H1 (cell line): ENCODE measurements at regions not wholly inside any gene's neighbourhood (a gene's known extent, or its start where the extent isn't known, plus 50 kb on each side); places are given as distances from the start of the nearest gene placed in this dataset.

Source experiments
- CTCF ChIA-PET: fragments of 300-600 bp; sonication (Branson Sonifier 250); formaldehyde crosslinking; loops from one replicate; lab custom pipeline; 2021; ENCODE audit not compliant: partially characterized antibody; lab: Charles Lee
- POLR2A ChIA-PET: fragments of 300-600 bp; sonication (Branson Sonifier 250); formaldehyde crosslinking; loops from one replicate; lab custom pipeline; 2021; ENCODE audit warnings: inconsistent platforms; ENCODE audit not compliant: partially characterized antibody; lab: Charles Lee
- DNase-seq, 2 experiments: peaks; one replicate each; pipeline versions ENCODE4 v3.0.0 to v3.0.0-alpha.2; 2010 to 2022; ENCODE audit warnings: low spot score in 2 of 2, low read depth in 1 of 2, mixed read lengths in 1 of 2
- FAIRE-seq: peaks from 2 replicates; lab custom pipeline; 2011; peaks lifted over from hg19 to GRCh38; lab: Jason Lieb, UNC
- H2AFZ ChIP-seq: 2 replicates; pipeline ENCODE4 v1.8.1; 2012; ENCODE audit warnings: low read length, inconsistent platforms
- H2AK5ac ChIP-seq: 2 replicates; pipeline ENCODE4 v1.6.1; 2013; ENCODE audit warnings: low read depth, low read length
- H2BK120ac ChIP-seq: replicated peaks from 2 replicates; pipeline ENCODE3; 2013; ENCODE audit warnings: low read depth, low read length, inconsistent platforms
- H2BK12ac ChIP-seq: 2 replicates; pipeline ENCODE4 v1.6.1; 2013; ENCODE audit warnings: low read depth, low read length
- H2BK15ac ChIP-seq: 2 replicates; pipeline ENCODE4 v1.6.1; 2013; ENCODE audit warnings: low read length
- H2BK20ac ChIP-seq: 2 replicates; pipeline ENCODE4 v1.6.1; 2013; ENCODE audit warnings: low read length
- H2BK5ac ChIP-seq: 2 replicates; pipeline ENCODE4 v1.6.1; 2013; ENCODE audit warnings: low read depth, low read length
- H3K14ac ChIP-seq: 2 replicates; pipeline ENCODE4 v1.6.1; 2013; ENCODE audit warnings: inconsistent platforms; ENCODE audit not compliant: insufficient read length
- H3K18ac ChIP-seq: 2 replicates; pipeline ENCODE4 v1.6.1; 2013; ENCODE audit warnings: low read length; ENCODE audit errors: extremely low read depth
- H3K23ac ChIP-seq: 2 replicates; pipeline ENCODE4 v1.6.1; 2013; ENCODE audit warnings: inconsistent platforms; ENCODE audit not compliant: insufficient read length
- H3K23me2 ChIP-seq: 2 replicates; pipeline ENCODE4 v1.6.1; 2013; ENCODE audit warnings: low read depth, low read length
- H3K27ac ChIP-seq: 2 replicates; pipeline ENCODE4 v1.6.1; 2011; ENCODE audit warnings: low read depth, low read length, inconsistent platforms
- H3K27me3 ChIP-seq, 4 experiments: replicated peaks in 1 of 4; 1 replicate in 1 of 4; 2 replicates in 3 of 4; pipeline versions ENCODE4 v1.6.1 to v1.8.1; 2011 to 2013; ENCODE audit warnings: low read length in 3 of 4, mild to moderate bottlenecking in 3 of 4, inconsistent platforms in 2 of 4, mixed read lengths in 2 of 4, moderate library complexity in 1 of 4; ENCODE audit not compliant: control insufficient read depth in 3 of 4, insufficient read depth in 3 of 4; ENCODE audit errors: extremely low read depth in 1 of 4
- H3K36me3 ChIP-seq, 4 experiments: 2 replicates each; pipeline versions ENCODE4 v1.6.1 to v1.8.1; 2011 to 2013; ENCODE audit warnings: mild to moderate bottlenecking in 4 of 4, low read length in 3 of 4, moderate library complexity in 2 of 4, control low read depth in 1 of 4, inconsistent platforms in 1 of 4; ENCODE audit not compliant: insufficient read depth in 4 of 4, control insufficient read depth in 2 of 4
- H3K4ac ChIP-seq: replicated peaks from 2 replicates; pipeline ENCODE3; 2013; ENCODE audit warnings: low read length, low read depth, mixed read lengths, inconsistent platforms; ENCODE audit not compliant: insufficient read length
- H3K4me1 ChIP-seq, 4 experiments: replicated peaks in 1 of 4; 1 replicate in 1 of 4; 2 replicates in 3 of 4; pipeline versions ENCODE4 v1.6.1 to v1.8.1; 2011 to 2013; ENCODE audit warnings: low read length in 3 of 4, inconsistent platforms in 2 of 4, mixed read lengths in 1 of 4; ENCODE audit not compliant: insufficient read depth in 4 of 4, control insufficient read depth in 3 of 4
- H3K4me2 ChIP-seq, 2 experiments: 2 replicates each; pipeline versions ENCODE4 v1.6.1 to v1.8.1; 2011 to 2013; ENCODE audit warnings: low read depth in 2 of 2, low read length in 2 of 2, control low read depth in 1 of 2, inconsistent platforms in 1 of 2, mild to moderate bottlenecking in 1 of 2; ENCODE audit not compliant: insufficient read depth in 1 of 2
- H3K4me3 ChIP-seq, 4 experiments: fragments of 200-600, 300-600 bp in 1 of 4; sonication (generic), shearing (Covaris generic), sonication (Bioruptor Twin) in 1 of 4; 2 replicates each; pipeline versions ENCODE4 v1.5.1 to v1.8.1; 2011 to 2016; ENCODE audit warnings: low read length in 4 of 4, low read depth in 3 of 4, control low read depth in 2 of 4, inconsistent platforms in 2 of 4, mild to moderate bottlenecking in 2 of 4, mixed read lengths in 1 of 4, moderate library complexity in 1 of 4; ENCODE audit not compliant: insufficient read depth in 2 of 4; ENCODE audit errors: extremely low read depth in 1 of 4
- H3K56ac ChIP-seq: replicated peaks from 2 replicates; pipeline ENCODE3; 2013; ENCODE audit warnings: low read depth, mild to moderate bottlenecking, mixed read lengths, low read length, inconsistent platforms; ENCODE audit not compliant: insufficient read length
- H3K79me1 ChIP-seq: 2 replicates; pipeline ENCODE4 v1.6.1; 2013; ENCODE audit warnings: low read depth, low read length, control low read depth
- H3K79me2 ChIP-seq, 2 experiments: 2 replicates each; pipeline versions ENCODE4 v1.6.1 to v1.8.1; 2012 to 2013; ENCODE audit warnings: low read length in 2 of 2, mild to moderate bottlenecking in 2 of 2, inconsistent platforms in 1 of 2; ENCODE audit not compliant: insufficient read depth in 2 of 2, control insufficient read depth in 1 of 2
- H3K9ac ChIP-seq, 4 experiments: replicated peaks in 1 of 4; 1 replicate in 1 of 4; 2 replicates in 3 of 4; pipeline versions ENCODE4 v1.6.1 to v1.8.1; 2011 to 2013; ENCODE audit warnings: low read depth in 3 of 4, low read length in 3 of 4, control low read depth in 2 of 4, mild to moderate bottlenecking in 2 of 4, moderate library complexity in 2 of 4, inconsistent platforms in 1 of 4; ENCODE audit errors: extremely low read depth in 1 of 4
- H3K9me3 ChIP-seq, 2 experiments: 2 replicates each; pipeline versions ENCODE4 v1.6.1 to v1.8.1; 2012 to 2013; ENCODE audit warnings: mild to moderate bottlenecking in 2 of 2, moderate library complexity in 2 of 2, control low read depth in 1 of 2, inconsistent platforms in 1 of 2, low read depth in 1 of 2, low read length in 1 of 2, mixed read lengths in 1 of 2; ENCODE audit not compliant: insufficient read depth in 2 of 2
- H4K20me1 ChIP-seq, 2 experiments: replicated peaks in 1 of 2; 2 replicates each; pipeline versions ENCODE3 to v1.8.1; 2011 to 2013; ENCODE audit warnings: inconsistent platforms in 2 of 2, low read length in 2 of 2, mild to moderate bottlenecking in 1 of 2; ENCODE audit not compliant: insufficient read depth in 2 of 2, control insufficient read depth in 1 of 2
- H4K5ac ChIP-seq: 2 replicates; pipeline ENCODE4 v1.6.1; 2013; ENCODE audit warnings: low read length, low read depth, mixed read lengths, inconsistent platforms; ENCODE audit not compliant: insufficient read length
- H4K8ac ChIP-seq: 2 replicates; pipeline ENCODE4 v1.8.0; 2013; ENCODE audit warnings: mild to moderate bottlenecking, moderate library complexity, low read length, inconsistent platforms; ENCODE audit not compliant: insufficient read depth; ENCODE audit errors: extremely low read depth
- H4K91ac ChIP-seq: replicated peaks from 2 replicates; pipeline ENCODE3; 2013; ENCODE audit warnings: low read length, mixed read lengths, inconsistent platforms; ENCODE audit not compliant: insufficient read length
- BRCA1 ChIP-seq: IDR thresholded peaks from 2 replicates; pipeline ENCODE4 v1.6.1; 2012; ENCODE audit warnings: low read depth, low read length, improper control_type of control experiment
- SIX5 ChIP-seq: IDR thresholded peaks from 2 replicates; pipeline ENCODE4 v1.6.1; 2011; ENCODE audit warnings: mild to moderate bottlenecking, low read depth, low read length
- USF2 ChIP-seq: IDR thresholded peaks from 2 replicates; pipeline ENCODE4 v1.6.1; 2011; ENCODE audit warnings: low read length, improper control_type of control experiment
- ZNF274 ChIP-seq: IDR thresholded peaks from 2 replicates; pipeline ENCODE4 v1.7.0; 2012; ENCODE audit warnings: low read length, borderline replicate concordance; ENCODE audit errors: extremely low read depth
- WGBS, 2 experiments: shearing (Covaris generic) in 1 of 2; methylation state at CpG; one replicate each; pipeline versions ENCODE4 v1.1.6 to v1.1.7; 2013 to 2015; ENCODE audit warnings: low lambda C conversion rate in 2 of 2, mixed read lengths in 2 of 2, inconsistent platforms in 1 of 2, low coverage in 1 of 2, missing lambda C conversion rate in 1 of 2; ENCODE audit not compliant: insufficient replicate concordance in 2 of 2, insufficient coverage in 1 of 2, insufficient read length in 1 of 2; ENCODE audit errors: extremely low coverage in 1 of 2, missing lambda C conversion rate in 1 of 2; 5-methylcytosine and 5-hydroxymethylcytosine counted together

- no peak for FAIRE-seq
- no peak overlapping the region for H3K56ac ChIP-seq
- no peak for TF ChIP-seq SIX5
- TF ChIP-seq ZNF274 = no peak
- TF ChIP-seq USF2 = no peak
- TF ChIP-seq BRCA1 = no peak
Measured at GRCh38 chr12:89089264-89089663, 263.0 kb downstream of the DUSP6 start.

More at GRCh38 chr12:89089264-89089663, 263.0 kb downstream of the DUSP6 start:
- Histone ChIP-seq H3K9me3 (peaks cover 18% of the 10 kb centered on the region in 2 experiments), H3K18ac (no peak overlapping the region), H3K27me3 (no peaks in the 10 kb centered on the region), H3K4me1 (peaks cover 2 to 16% (median 12%) of the 10 kb centered on the region in 4 experiments; a peak in 4 of 7 replicates), H3K27ac (no peak overlapping the region), H3K79me2 (no peaks in the 10 kb centered on the region), H4K91ac (no peak overlapping the region), H2BK120ac (peak overlapping the region; percentile 47), H3K4me2 (no peak overlapping the region), H3K4me3 (no peak overlapping the region), H2AFZ (no peak overlapping the region), H2BK12ac (no peak overlapping the region), H4K5ac (no peak overlapping the region), H4K20me1 (no peaks in the 10 kb centered on the region), H2BK20ac (no peak overlapping the region), H3K23me2 (no peaks in the 10 kb centered on the region), H2AK5ac (no peak overlapping the region), H3K14ac (no peak overlapping the region), H2BK15ac (no peak overlapping the region), H2BK5ac (no peak overlapping the region), H3K4ac (no peak overlapping the region), H3K79me1 (no peaks in the 10 kb centered on the region), H3K23ac (no peak overlapping the region), H3K36me3 (no peaks in the 10 kb centered on the region; a peak in 1 of 8 replicates), H3K9ac (no peak overlapping the region), H4K8ac (no peak overlapping the region)
- POLR2A ChIA-PET = interaction anchor here (1.5 to 2.0 kb wide), 2 partner anchors 9 to 11 kb away, joined by 4 to 7 read pairs; no protein-coding TSS in a partner anchor
- DNase-seq = no peak
- WGBS, 2 experiments = 89% methylated on average over 2 of the region's 2 CpGs; no CpG with 5 or more reads in 1 of the 2 experiments
- CTCF ChIA-PET = interaction anchor here (1.0 to 1.1 kb wide), 2 partner anchors 59 to 372 kb away, joined by 3 to 4 read pairs; no protein-coding TSS in a partner anchor
